HG03442 (cell line): ENCODE measurements at regions not wholly inside any gene's neighbourhood (a gene's known extent, or its start where the extent isn't known, plus 50 kb on each side); places are given as distances from the start of the nearest gene placed in this dataset.
"Not testable (repeated sequence)": the region's sequence is repeated elsewhere in the genome, so short reads cannot be mapped to it uniquely, and the experiment has no call there.

Source experiments
- ATAC-seq: cut with Tn5 transposase; IDR thresholded peaks from one replicate; pipeline ENCODE4 v1.9.1; 2021; ENCODE audit warnings: mild to moderate bottlenecking, moderate library complexity; ENCODE audit not compliant: unreplicated experiment

GRCh38 chr1:93774707-93775106 lies 93.1 kb upstream of the BCAR3 start:
- no peak for ATAC-seq

DNA sequence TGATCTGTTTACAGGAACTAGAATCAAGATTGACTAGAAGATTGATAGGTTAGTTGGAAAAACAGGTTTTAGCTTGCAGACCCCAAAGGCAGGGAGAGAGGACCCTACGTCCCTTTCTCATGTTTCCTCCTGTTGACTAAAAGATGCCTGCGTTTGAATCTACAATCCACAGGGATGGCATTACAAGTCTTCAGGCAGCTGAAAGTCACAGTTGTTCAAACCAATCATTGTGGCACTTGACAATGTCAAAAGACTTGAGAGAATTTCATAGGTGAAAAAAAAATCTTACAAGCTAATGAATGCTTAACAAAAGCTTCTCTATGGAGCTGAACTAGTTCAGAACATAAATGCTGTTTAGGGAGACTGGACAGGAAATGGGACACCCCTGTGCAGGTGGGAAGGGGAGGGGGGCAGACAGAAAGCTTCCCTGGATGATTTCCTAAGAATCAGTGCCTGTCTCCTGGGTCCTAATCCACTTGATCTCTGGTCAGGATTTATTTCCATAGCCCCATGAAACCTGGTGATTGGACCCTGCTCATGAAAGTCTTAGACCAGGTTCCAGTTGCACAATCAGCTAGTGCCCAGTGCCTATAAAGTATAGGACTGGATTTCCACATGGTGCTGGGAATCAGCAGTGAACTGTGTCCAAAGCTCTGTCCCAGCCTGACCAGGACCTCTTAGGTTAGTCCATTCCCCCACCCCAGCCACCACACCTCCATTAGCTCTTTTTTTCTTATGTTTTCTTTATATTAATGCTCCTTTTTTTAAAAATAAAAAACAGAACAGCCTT lies 91.6 kb upstream of the BCAR3 start:
- ATAC-seq, result no peak

GRCh38 chr1:93771843-93772242 lies 90.2 kb upstream of the BCAR3 start:
- no peak for ATAC-seq

DNA sequence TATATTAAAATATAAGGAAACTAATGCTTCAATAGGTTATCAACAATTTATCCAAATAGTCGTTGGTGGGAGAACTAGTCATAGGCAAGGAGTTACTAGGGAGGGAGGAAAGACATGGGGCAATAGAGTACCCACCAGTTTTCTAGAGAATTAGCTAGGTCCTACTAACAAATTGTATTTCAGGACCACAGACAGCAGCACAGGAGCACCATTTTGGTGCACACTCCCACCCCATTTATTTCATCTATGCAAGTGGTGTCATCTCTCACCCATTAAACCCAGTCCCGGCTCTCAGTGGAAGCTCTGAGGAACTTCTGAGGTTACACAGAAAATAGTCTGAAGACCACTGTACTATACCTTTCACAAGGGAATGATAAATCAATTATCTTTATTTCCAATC lies 89.0 kb upstream of the BCAR3 start:
- ATAC-seq, result no peak

GRCh38 chr1:93769777-93770176 lies 88.1 kb upstream of the BCAR3 start:
- ATAC-seq, result no peak

- ATAC-seq, result no peak
Measured at GRCh38 chr1:93768380-93768863, 86.8 kb upstream of the BCAR3 start.

DNA sequence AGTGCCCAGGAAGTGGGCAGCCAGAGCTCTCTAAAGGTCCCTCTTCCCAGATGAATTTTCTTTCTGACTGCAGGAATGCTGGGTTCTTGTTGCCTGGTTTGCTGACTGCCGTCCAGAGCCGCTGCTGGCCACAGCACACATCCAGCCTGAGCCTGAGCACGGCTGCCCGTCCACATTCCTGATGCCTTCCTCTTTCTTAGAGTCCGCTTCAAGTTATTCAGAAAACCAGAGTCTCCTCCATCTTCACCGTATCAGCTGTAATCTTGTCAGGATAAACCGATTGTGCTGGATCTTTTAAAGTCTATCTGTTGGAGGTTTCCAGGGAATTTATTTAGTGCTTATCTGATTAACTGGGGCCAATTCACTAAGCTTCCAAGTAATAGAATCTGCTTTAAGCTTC lies 84.8 kb upstream of the BCAR3 start:
- no peak for ATAC-seq

DNA sequence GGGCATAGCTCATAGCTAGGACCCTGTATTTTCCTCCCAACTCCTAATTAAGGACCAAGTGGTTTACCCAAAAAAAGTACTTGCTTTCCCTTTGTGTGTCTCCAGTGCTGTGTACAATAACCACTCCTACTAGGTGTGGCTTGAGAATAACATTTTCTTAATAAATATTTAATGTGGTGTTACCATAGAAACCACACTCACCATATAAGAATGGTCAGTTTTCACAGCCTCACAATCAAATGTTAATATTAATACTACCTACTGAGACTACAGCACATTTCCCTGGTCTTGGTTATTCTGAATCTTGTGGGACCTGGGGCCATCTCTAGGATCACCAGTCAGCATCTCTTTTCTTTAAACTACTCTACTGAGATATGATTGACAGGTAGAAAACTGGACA lies 83.5 kb upstream of the BCAR3 start:
- ATAC-seq, result no peak

- no peak for ATAC-seq
Measured at GRCh38 chr1:93764366-93764750, 82.7 kb upstream of the BCAR3 start.

DNA sequence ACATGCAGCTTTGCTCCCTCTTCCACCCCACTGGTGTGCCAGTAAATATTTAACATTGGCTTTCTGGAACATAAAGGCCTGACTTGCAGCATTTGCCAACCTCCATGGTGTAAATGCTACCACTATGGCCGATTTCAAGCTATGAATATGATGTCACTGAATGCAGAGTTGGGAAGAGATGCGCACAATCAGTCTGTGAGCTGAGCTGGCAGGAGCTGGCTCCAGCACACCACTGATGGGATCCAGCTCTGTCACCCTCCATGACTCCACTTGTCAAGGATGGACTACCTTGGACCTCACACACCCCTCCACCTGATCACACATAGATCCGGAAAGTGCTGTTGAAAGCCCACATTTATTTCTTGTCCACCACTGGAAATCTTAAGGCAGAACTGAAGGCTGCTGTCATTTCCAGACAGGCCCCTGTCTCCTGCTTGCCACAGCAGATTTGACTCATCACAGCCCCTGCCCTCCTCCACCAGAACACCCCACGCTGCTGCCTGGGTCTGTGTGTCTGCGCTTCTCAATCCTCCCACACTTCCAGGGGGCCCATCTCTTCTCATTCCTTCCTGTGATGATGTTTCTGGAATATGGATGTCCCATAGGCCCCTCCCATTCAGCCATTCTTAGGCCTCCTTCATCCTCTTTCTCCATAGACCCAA lies 82.2 kb upstream of the BCAR3 start:
- no peak for ATAC-seq

DNA sequence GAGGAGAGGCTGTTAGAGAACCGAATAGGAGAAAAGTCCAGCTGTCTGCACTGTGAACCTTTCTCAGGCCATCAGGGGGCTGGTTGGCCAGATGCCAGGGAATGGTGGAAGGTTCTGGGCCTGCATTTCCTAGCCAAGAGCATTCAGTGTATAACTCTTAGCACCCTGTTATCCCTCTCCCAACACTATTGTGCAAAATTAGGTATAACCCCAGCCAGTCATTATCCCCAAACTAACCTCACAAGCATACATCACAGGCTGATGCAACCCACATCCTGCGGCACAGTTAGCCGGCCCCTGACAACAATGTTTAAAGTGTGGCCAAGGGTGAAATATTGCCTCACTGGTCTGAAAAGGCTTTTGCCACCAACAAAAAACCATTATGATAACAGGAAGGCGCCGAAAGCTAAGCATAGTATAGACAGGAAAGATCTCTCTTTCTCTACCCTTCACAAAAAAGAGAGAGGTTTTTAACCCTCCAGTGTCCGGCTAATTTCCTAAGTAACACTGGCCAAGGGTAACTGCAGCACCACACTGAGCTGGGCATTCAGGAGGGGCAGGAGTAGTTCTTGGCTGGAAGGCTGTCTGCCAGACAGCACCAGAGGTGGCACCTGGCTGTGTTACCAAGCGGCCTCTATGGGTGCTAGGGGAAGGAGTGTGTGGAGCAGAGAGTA lies 77.3 kb upstream of the BCAR3 start:
- ATAC-seq, result no peak

- no peak for ATAC-seq
Measured at GRCh38 chr1:93757256-93758036, 75.8 kb upstream of the BCAR3 start.

DNA sequence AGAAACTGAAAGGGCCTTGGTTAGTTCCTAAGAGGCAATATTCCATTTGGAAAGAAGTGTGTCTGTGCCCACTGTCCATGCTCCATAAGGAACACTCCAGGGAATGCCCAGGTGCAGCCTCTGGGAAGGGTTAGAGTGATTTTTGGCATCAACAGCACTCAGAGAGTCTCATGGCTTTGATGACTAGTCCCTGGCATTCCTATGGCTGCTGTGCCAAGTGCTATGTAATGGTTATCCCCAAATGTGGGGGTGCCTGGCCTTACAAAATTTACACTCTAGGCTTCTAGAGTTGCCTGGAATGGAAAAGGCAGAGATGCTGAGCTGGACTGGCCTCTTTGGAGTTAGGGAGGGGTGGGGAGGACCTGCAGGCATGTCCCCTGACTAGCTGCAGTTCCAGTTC lies 75.0 kb upstream of the BCAR3 start:
- no peak for ATAC-seq

DNA sequence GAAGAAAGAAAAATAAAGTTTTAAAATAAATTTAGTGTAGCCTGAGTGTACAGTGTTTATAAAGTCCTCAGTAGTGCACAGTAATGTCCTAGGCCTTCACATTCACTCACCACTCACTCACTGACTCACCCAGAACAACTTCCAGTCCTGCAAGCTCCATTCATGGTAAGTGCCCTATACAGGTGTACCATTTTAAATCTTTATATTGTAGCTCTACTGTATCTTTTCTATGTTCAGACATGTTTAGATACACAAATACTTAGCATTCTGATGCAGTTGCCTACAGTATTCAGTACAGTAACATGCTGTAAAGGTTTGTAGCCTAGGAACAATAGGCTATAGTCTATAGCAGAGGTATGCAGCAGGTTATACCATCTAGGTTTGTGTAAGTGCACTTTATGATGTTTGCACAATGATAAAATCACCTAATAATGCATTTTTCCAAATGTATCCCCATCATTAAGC lies 73.6 kb upstream of the BCAR3 start:
- ATAC-seq, result not testable (repeated sequence)

DNA sequence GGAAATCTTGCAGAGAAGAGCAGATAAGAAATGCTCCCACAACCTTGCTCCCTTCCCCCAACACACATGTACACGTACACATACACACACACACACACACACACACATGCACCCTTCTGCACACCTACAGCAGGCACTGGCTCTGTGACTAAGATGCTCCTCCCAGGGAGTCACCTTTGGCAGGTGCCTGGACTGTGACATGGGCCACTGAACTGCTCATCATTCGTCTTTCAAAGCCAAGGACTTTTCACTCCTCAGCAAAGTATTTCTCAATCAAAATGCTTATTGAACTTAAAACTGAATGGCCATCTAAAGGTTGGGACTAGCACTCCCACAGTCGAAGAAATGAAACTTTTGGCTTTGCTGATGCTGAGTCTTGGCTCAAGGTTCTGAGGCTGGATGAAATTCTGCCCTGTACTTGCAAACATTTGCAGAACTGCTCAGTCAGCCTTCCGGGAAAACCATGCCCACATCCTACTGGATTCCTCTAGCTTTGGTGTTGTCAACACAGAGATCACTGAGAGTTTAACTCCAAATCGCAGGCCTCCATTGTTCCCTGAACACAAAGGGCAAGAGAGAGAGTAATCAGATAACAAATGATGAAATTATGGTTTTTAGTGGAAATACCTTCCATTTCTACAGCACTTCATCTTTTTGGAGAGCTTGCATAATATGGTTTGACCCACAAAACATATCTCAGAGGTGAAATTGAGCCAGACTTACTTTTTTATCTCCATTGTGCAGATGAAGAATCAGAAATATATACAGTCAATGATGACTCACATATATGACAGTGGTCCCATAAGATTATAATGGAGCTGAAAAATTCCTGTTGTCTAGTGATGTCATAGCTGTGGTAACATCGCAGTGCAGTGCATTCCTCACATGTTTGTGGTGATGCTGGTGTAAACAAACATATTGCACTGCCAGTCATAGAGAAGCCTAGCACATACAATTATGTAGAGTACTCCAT lies 72.4 kb upstream of the BCAR3 start:
- ATAC-seq, result no peak

DNA sequence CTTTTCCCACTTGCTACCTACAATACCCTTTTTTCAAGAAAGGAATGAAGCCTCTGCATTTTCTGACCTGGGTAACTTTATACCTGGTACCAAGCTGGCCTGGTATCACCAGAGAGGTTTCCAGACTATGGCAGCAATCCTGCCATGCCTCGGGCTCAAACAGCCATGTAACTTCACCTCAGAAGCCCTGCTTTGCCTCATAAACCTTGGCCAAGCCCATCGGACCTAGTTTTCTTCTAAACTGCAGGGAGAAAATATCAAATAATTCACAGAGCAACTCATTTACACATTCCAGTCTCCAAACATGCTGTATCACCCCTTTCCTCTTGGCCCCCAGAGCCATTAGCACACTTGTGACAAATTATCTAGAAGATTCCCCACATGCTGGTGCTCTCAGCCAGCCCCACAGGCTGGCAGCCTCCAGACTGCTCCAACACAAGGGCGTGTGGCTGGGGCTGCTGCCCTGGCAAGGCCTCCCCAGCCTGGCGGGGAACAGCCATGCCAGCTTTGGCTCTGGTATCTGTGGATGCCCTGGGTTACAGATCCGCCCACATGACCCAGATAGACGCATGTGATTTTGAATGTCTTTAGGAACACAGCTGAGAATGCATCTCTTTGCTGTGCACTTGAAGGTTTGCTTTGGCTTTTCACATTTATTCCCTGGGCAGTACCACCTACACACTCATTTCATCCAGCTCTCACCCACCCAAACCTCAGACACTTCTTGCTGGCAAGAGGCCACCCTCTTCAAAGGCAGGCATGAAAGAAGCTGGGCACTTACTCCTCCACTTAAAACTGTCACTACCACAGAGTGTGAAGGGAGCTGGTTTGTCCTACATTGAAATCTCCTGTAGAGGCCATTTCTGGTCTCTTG lies 70.0 kb upstream of the BCAR3 start:
- ATAC-seq, result no peak

DNA sequence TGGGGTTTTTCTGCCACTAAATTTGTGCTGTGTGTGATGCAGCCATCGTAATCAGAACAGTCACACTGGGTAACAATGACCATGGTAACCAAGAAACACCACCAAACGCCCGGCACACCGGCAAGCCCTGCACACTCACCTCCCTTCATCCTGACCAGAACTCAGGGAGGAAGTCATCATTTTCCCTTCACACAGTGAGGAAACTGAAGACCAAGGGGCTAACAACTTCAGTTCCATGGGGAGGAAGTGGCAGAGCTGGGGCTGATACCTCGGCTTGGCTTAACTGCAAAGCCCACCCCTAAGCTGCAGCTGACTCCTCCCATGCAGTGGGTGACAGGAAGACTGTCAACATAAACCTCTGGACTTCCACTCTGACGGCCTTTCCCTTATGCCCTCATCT lies 69.3 kb upstream of the BCAR3 start:
- no peak for ATAC-seq

GRCh38 chr1:93749894-93750301 lies 68.3 kb upstream of the BCAR3 start:
- ATAC-seq, result no peak

DNA sequence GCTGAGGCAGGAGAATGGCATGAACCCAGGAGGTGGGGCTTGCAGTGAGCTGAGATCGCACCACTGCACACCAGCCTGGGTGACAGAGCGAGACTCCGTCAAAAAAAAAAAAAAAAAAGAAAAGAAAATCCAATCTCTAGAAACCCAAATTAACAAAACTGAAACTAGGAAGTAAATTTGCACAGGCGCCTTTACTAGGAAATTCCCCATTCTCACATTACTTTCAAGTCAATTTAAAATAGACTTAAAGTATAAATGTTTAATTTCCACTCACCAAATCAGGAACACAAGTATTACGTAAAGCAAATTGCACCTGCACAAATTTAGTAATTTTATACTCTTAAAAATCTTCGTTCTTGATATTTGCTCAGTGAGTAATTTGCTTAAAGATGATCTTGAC lies 67.8 kb upstream of the BCAR3 start:
- no peak for ATAC-seq
